ENCODE measurements at regions not wholly inside any gene's neighbourhood (a gene's known extent, or its start where the extent isn't known, plus 50 kb on each side); places are given as distances from the start of the nearest gene placed in this dataset.
"Not testable (repeated sequence)": the region's sequence is repeated elsewhere in the genome, so short reads cannot be mapped to it uniquely, and the experiment has no call there.

GRCh38 chr1:116185161-116185701 is 74.0 kb downstream of the MAB21L3 start:
- no peak for DNase-seq

- DNase-seq, result no peak
Measured at GRCh38 chr1:116189481-116189880, 78.3 kb downstream of the MAB21L3 start.

GRCh38 chr1:116191294-116191693 is 80.1 kb downstream of the MAB21L3 start:
- no peak for DNase-seq

GRCh38 chr1:116193768-116194167 is 82.6 kb downstream of the MAB21L3 start:
- no peak for DNase-seq

- DNase-seq, result no peak
Measured at GRCh38 chr1:116194568-116194967, 83.4 kb downstream of the MAB21L3 start.

- no peak for DNase-seq
Measured at GRCh38 chr1:116195077-116195868, 84.1 kb downstream of the MAB21L3 start.

- not testable (repeated sequence) for DNase-seq
Measured at GRCh38 chr1:116200343-116200742, 89.1 kb downstream of the MAB21L3 start.

- no peak for DNase-seq
Measured at GRCh38 chr1:116201911-116202310, 90.7 kb downstream of the MAB21L3 start.

- DNase-seq, result no peak
Measured at GRCh38 chr1:116203181-116203723, 92.1 kb downstream of the MAB21L3 start.

GRCh38 chr1:116203920-116204319 is 92.7 kb downstream of the MAB21L3 start:
- DNase-seq, result no peak

- DNase-seq, result no peak
Measured at GRCh38 chr1:116205941-116206679, 94.9 kb downstream of the MAB21L3 start.

GRCh38 chr1:116207126-116207735 is 96.0 kb downstream of the MAB21L3 start:
- no peak for DNase-seq

GRCh38 chr1:116208136-116208535 is 96.9 kb downstream of the MAB21L3 start:
- no peak for DNase-seq

GRCh38 chr1:116211294-116211693 is 100.1 kb downstream of the MAB21L3 start:
- no peak for DNase-seq

- no peak for DNase-seq
Measured at GRCh38 chr1:116218922-116219321, 107.7 kb downstream of the MAB21L3 start.

- no peak for DNase-seq
Measured at GRCh38 chr1:116219651-116220434, 108.6 kb downstream of the MAB21L3 start.

- DNase-seq, result no peak
Measured at GRCh38 chr1:116224111-116224510, 112.9 kb downstream of the MAB21L3 start.

GRCh38 chr1:116224561-116224960 is 113.4 kb downstream of the MAB21L3 start:
- no peak for DNase-seq

- DNase-seq, result peak in 3 of 4 experiments; percentile 9 to 31 (median 13)
Measured at GRCh38 chr1:116226017-116226416, 114.8 kb downstream of the MAB21L3 start.

GRCh38 chr1:116228511-116228910 is 117.3 kb downstream of the MAB21L3 start:
- DNase-seq, result peak; percentile 39 to 71 (median 60)

GRCh38 chr1:116230712-116231111 is 119.5 kb downstream of the MAB21L3 start:
- DNase-seq, result no peak

- no peak for DNase-seq
Measured at GRCh38 chr1:116231752-116232151, 120.6 kb downstream of the MAB21L3 start.

All from suppressor macrophage (primary cell).